ENCODE measurements at regions not wholly inside any gene's neighbourhood (a gene's known extent, or its start where the extent isn't known, plus 50 kb on each side); places are given as distances from the start of the nearest gene placed in this dataset.

- no peak for TF ChIP-seq YY1 (IDR thresholded peaks at IDR 0.05; ENCODE audit: insufficient read depth, insufficient read length)
- no peak for TF ChIP-seq SUZ12 (IDR thresholded peaks at IDR 0.05; ENCODE audit: extremely low read depth, insufficient read depth, insufficient read length)
Observed at GRCh38 chr7:153902862-153903261, 149.3 kb upstream of the DPP6 start.

Data from NT2/D1 (cell line).